NT2/D1 (cell line): ENCODE measurements at regions not wholly inside any gene's neighbourhood (a gene's known extent, or its start where the extent isn't known, plus 50 kb on each side); places are given as distances from the start of the nearest gene placed in this dataset.

Experiments used
- SUZ12 ChIP-seq: IDR thresholded peaks from 2 replicates; pipeline ENCODE4 v1.6.1; 2011; ENCODE audit not compliant: insufficient read length, insufficient read depth; ENCODE audit errors: extremely low read depth
- YY1 ChIP-seq: IDR thresholded peaks from 2 replicates; pipeline ENCODE4 v1.6.1; 2011; ENCODE audit not compliant: insufficient read length, insufficient read depth
- ZNF274 ChIP-seq: IDR thresholded peaks from 2 replicates; pipeline ENCODE4 v1.6.1; 2011; ENCODE audit warnings: mild to moderate bottlenecking, low read depth, low read length

- TF ChIP-seq SUZ12, result no peak
- TF ChIP-seq YY1, result no peak
- no peak for TF ChIP-seq ZNF274
These were observed 92.1 kb upstream of the COX7C start for GRCh38 chr5:86525622-86526021.
